Esophagus squamous epithelium (tissue), 4 donors: ENCODE measurements at regions not wholly inside any gene's neighbourhood (a gene's known extent, or its start where the extent isn't known, plus 50 kb on each side); places are given as distances from the start of the nearest gene placed in this dataset.

ENCODE experiments used
- POLR2A ChIP-seq, 4 donors: fragments of 450-650 bp; IDR thresholded peaks; one replicate each; pipeline ENCODE4 v1.6.1; 2017; ENCODE audit warnings: antibody characterized with exemption in 4 of 4, mild to moderate bottlenecking in 4 of 4, moderate library complexity in 3 of 4
- TF ChIP-seq, protein P1 (sequence below), 6 experiments: fragments of 450-650 bp in 4 of 6; fragments of 200-600 bp in 2 of 6; sonication (generic) in 2 of 6; IDR thresholded peaks; one replicate each; pipeline ENCODE4 v1.5.1; 2016 to 2019; ENCODE audit warnings: antibody characterized with exemption in 6 of 6, mild to moderate bottlenecking in 4 of 6, moderate library complexity in 4 of 6

DNA sequence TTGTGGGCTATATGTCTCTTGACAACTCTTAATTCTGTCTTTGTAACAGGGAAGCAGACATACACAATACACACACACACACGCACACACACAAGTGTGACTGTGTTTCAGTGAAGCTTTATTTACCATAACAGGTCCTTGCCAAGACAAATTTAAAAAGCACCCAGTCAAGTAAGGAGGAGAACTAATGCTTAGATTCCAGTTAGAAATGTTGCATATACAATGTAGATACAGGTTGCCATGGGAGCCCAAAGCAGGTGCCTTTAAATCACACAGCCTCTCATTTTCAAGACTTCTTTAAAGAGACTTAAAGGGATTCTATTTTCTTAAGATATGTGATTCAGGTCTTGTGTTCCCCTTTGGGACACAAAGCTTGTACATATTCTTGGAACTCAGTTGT lies 1551.9 kb downstream of the EFNB2 start:
- no peak for TF ChIP-seq POLR2A (IDR thresholded peaks at IDR 0.05)
- TF ChIP-seq, protein P1, sequence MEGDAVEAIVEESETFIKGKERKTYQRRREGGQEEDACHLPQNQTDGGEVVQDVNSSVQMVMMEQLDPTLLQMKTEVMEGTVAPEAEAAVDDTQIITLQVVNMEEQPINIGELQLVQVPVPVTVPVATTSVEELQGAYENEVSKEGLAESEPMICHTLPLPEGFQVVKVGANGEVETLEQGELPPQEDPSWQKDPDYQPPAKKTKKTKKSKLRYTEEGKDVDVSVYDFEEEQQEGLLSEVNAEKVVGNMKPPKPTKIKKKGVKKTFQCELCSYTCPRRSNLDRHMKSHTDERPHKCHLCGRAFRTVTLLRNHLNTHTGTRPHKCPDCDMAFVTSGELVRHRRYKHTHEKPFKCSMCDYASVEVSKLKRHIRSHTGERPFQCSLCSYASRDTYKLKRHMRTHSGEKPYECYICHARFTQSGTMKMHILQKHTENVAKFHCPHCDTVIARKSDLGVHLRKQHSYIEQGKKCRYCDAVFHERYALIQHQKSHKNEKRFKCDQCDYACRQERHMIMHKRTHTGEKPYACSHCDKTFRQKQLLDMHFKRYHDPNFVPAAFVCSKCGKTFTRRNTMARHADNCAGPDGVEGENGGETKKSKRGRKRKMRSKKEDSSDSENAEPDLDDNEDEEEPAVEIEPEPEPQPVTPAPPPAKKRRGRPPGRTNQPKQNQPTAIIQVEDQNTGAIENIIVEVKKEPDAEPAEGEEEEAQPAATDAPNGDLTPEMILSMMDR (IDR thresholded peaks at IDR 0.05), result no peak
